BLaER1 (cell line): ENCODE measurements at regions not wholly inside any gene's neighbourhood (a gene's known extent, or its start where the extent isn't known, plus 50 kb on each side); places are given as distances from the start of the nearest gene placed in this dataset.

ENCODE experiments used
- H3K27ac ChIP-seq: shearing (Covaris generic); formaldehyde crosslinking; 2 replicates; pipeline ENCODE4 v1.8.1; 2022
- H3K27me3 ChIP-seq: shearing (Covaris generic); formaldehyde crosslinking; 2 replicates; pipeline ENCODE4 v1.8.1; 2022
- H3K36me3 ChIP-seq: shearing (Covaris generic); formaldehyde crosslinking; 2 replicates; pipeline ENCODE4 v1.8.1; 2022
- H3K4me1 ChIP-seq: shearing (Covaris generic); formaldehyde crosslinking; 2 replicates; pipeline ENCODE4 v1.8.1; 2022
- H3K4me2 ChIP-seq: shearing (Covaris generic); formaldehyde crosslinking; 2 replicates; pipeline ENCODE4 v1.8.1; 2022
- H3K4me3 ChIP-seq: shearing (Covaris generic); formaldehyde crosslinking; 2 replicates; pipeline ENCODE4 v1.8.1; 2022
- H3K9ac ChIP-seq: shearing (Covaris generic); formaldehyde crosslinking; 2 replicates; pipeline ENCODE4 v1.8.1; 2022
- H3K9me3 ChIP-seq: shearing (Covaris generic); formaldehyde crosslinking; 2 replicates; pipeline ENCODE4 v1.8.1; 2022
- H4K20me1 ChIP-seq: shearing (Covaris generic); formaldehyde crosslinking; 2 replicates; pipeline ENCODE4 v1.8.1; 2022
- Cebpa-rat ChIP-seq: shearing (Covaris generic); IDR thresholded peaks from 2 replicates; pipeline ENCODE4 v1.8.1; 2022

GRCh38 chr10:53701213-53701612 is 928.6 kb upstream of the MBL2 start:
- Histone ChIP-seq H3K9ac (no peak overlapping the region), H3K4me1 (no peaks in the 10 kb centered on the region), H3K4me3 (no peak overlapping the region), H3K36me3 (no peaks in the 10 kb centered on the region), H3K27me3 (no peaks in the 10 kb centered on the region), H3K4me2 (no peak overlapping the region), H3K9me3 (no peaks in the 10 kb centered on the region), H3K27ac (no peak overlapping the region), H4K20me1 (no peaks in the 10 kb centered on the region)
- no peak for TF ChIP-seq Cebpa-rat

DNA sequence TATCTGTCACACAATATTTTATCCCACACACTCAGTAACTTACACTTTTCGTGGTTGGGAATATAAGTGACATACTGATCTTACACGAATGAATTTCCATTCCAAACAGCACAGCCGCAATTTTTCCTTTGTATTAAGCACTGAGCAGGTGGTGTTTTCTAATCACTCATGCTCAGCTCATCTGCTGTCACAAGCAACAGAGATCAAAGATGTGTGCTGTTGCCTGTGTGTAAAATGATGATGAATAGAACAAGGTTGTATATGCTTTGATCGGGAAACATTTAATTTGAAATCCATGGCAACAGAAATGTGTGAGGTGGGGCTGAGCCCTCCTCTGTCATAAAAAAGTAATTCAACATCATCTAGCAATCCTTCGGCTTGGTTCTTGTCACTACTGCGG is 927.7 kb upstream of the MBL2 start:
- Histone ChIP-seq H3K9me3 (no peaks in the 10 kb centered on the region), H3K36me3 (no peaks in the 10 kb centered on the region), H3K4me2 (no peak overlapping the region), H3K27me3 (no peaks in the 10 kb centered on the region), H3K9ac (no peak overlapping the region), H3K4me3 (no peak overlapping the region), H3K4me1 (no peaks in the 10 kb centered on the region), H4K20me1 (no peaks in the 10 kb centered on the region), H3K27ac (no peak overlapping the region)
- TF ChIP-seq Cebpa-rat = no peak

DNA sequence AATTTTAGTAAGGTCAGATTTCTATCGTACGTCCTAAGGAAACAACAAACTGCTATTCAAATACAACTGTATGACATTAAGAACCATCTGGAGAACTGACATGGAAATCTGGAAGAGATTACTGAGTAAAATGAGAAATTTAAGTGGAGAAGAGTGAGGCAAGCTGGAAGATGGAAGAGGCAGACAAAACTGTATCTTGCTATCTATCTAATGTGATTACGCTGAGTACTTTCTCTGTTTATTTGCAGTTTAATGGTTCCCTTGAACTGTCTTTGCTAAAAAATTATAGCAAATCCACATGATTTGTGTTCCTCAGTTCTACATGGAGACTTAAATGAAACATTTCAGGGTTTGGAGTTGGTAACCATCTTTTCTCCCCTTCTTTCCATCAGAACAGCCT is 927.1 kb upstream of the MBL2 start:
- no peak overlapping the region for H3K4me2 ChIP-seq
- TF ChIP-seq Cebpa-rat = no peak
- no peaks in the 10 kb centered on the region for H4K20me1 ChIP-seq
- H3K27ac ChIP-seq = no peak overlapping the region
- no peak overlapping the region for H3K4me3 ChIP-seq
- H3K9me3 ChIP-seq = no peaks in the 10 kb centered on the region
- H3K27me3 ChIP-seq = no peaks in the 10 kb centered on the region
- no peaks in the 10 kb centered on the region for H3K36me3 ChIP-seq
- no peak overlapping the region for H3K9ac ChIP-seq
- H3K4me1 ChIP-seq = no peaks in the 10 kb centered on the region

DNA sequence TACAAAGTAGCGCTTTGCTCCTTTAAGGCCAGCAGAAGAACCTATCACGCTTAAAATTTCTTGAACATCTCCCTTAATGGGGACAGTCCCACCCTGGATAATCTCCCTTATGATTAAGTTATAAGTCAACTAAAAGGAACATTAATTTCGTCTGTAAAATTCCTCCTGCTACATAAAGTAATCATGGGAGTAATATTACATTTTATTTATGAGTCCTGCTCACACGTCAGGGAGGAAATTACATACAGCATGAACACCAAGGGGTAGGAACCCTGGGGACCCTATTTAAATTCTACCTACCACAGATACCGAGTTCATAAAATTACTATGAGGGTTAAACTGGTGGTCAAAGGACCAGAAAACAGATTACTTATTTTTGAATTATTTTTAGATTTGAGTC is 926.6 kb upstream of the MBL2 start:
- Histone ChIP-seq H3K27ac (no peak overlapping the region), H3K4me2 (no peak overlapping the region), H3K36me3 (no peaks in the 10 kb centered on the region), H3K4me3 (no peak overlapping the region), H3K27me3 (no peaks in the 10 kb centered on the region), H3K4me1 (no peaks in the 10 kb centered on the region), H4K20me1 (no peaks in the 10 kb centered on the region), H3K9me3 (no peaks in the 10 kb centered on the region), H3K9ac (no peak overlapping the region)
- no peak for TF ChIP-seq Cebpa-rat

GRCh38 chr10:53697038-53697437 is 924.5 kb upstream of the MBL2 start:
- Histone ChIP-seq H4K20me1 (no peaks in the 10 kb centered on the region), H3K4me1 (no peaks in the 10 kb centered on the region), H3K4me2 (no peak overlapping the region), H3K27ac (no peak overlapping the region), H3K9me3 (no peaks in the 10 kb centered on the region), H3K36me3 (no peaks in the 10 kb centered on the region), H3K4me3 (no peak overlapping the region), H3K27me3 (no peaks in the 10 kb centered on the region), H3K9ac (no peak overlapping the region)
- no peak for TF ChIP-seq Cebpa-rat

DNA sequence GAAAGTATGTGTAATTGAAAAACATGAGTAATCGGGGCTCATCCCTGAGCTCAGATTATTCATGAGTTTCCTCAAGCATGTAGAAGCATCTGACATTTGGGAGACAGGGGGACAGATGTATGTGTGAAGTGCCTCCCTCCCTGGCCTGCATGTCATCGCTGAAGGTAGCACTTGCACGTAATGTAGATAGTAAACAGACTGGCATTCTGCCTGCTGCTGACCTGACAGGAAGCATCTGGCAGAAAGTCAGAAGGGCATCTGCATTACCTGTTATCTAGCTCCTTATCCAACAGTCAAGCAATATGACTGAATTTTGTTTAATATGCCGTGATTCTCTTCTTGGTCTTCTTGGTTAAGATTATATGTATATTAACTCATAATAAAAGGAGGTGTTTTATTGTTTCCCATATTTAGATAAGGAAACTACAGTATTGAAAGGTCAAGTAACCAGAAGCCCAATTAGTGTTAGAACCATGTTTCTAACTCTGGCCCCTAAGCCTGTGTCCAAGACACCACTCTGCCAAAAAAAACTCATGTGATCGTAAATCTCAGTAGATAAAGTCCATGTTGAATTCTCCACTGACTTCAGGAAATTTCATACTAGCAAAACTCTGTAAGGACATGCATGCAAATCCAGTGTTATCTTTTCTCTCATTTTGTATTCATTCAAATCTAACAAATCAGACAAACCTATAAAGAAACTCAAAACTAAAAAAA is 918.1 kb upstream of the MBL2 start:
- Histone ChIP-seq H3K9ac (no peak overlapping the region), H4K20me1 (no peaks in the 10 kb centered on the region), H3K4me1 (no peaks in the 10 kb centered on the region), H3K27me3 (no peaks in the 10 kb centered on the region), H3K36me3 (no peaks in the 10 kb centered on the region), H3K9me3 (no peaks in the 10 kb centered on the region), H3K4me3 (no peak overlapping the region), H3K27ac (no peak overlapping the region), H3K4me2 (no peak overlapping the region)
- TF ChIP-seq Cebpa-rat = no peak

- Histone ChIP-seq H3K36me3 (no peaks in the 10 kb centered on the region), H3K4me2 (no peak overlapping the region), H3K4me3 (no peak overlapping the region), H3K27me3 (no peaks in the 10 kb centered on the region), H3K9me3 (no peaks in the 10 kb centered on the region), H4K20me1 (no peaks in the 10 kb centered on the region), H3K9ac (no peak overlapping the region), H3K27ac (no peak overlapping the region), H3K4me1 (no peaks in the 10 kb centered on the region)
- no peak for TF ChIP-seq Cebpa-rat
These were observed 915.2 kb upstream of the MBL2 start for GRCh38 chr10:53687800-53688199.

DNA sequence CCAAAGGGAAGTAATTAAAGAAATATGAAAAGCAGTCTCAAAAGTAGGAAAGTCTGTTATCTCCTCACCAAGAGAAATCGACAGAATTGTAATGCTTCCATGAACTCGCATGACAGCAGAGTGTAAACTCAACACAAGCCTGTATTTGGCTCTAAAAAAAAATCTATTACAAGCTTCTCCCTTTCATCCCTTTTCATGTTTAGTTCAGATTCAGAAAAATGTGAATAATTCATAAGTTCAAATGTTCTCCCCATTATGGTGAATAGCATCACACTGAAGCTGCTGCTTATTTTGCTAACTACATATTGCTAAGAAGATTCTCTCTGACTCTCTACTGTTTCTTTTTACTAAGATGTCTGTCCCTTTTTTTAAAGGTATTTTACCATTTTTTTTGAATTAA is 910.3 kb upstream of the MBL2 start:
- no peaks in the 10 kb centered on the region for H3K9me3 ChIP-seq
- H3K27ac ChIP-seq = no peak overlapping the region
- H3K4me3 ChIP-seq = no peak overlapping the region
- no peaks in the 10 kb centered on the region for H3K4me1 ChIP-seq
- no peaks in the 10 kb centered on the region for H4K20me1 ChIP-seq
- H3K27me3 ChIP-seq = no peaks in the 10 kb centered on the region
- H3K9ac ChIP-seq = no peak overlapping the region
- no peaks in the 10 kb centered on the region for H3K36me3 ChIP-seq
- no peak for TF ChIP-seq Cebpa-rat
- H3K4me2 ChIP-seq = no peak overlapping the region

GRCh38 chr10:53682458-53682857 is 909.9 kb upstream of the MBL2 start:
- H3K27me3 ChIP-seq = no peaks in the 10 kb centered on the region
- H3K4me3 ChIP-seq = no peak overlapping the region
- no peaks in the 10 kb centered on the region for H4K20me1 ChIP-seq
- no peaks in the 10 kb centered on the region for H3K4me1 ChIP-seq
- H3K36me3 ChIP-seq = no peaks in the 10 kb centered on the region
- H3K27ac ChIP-seq = no peak overlapping the region
- no peak overlapping the region for H3K4me2 ChIP-seq
- TF ChIP-seq Cebpa-rat = no peak
- H3K9ac ChIP-seq = no peak overlapping the region
- H3K9me3 ChIP-seq = no peaks in the 10 kb centered on the region

DNA sequence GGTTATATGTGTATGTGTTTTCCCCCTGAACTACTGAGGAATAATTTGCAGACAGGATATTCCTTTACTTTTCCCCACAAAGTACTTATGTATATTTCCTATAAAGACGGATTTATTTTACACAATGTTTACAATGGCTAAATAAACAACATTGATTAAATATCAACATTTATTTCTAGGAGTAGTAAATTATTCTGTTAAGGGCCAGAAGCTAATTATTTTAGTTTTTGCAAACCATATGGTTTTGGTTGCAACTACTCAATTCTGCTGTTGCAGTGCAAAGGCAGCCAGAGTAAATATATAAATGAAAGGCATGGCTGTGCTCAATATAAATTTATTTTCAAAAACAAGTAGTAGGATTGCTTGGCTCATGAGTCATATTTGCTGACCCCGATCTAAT is 907.1 kb upstream of the MBL2 start:
- no peak for TF ChIP-seq Cebpa-rat
- Histone ChIP-seq H3K27ac (no peak overlapping the region), H3K9me3 (no peaks in the 10 kb centered on the region), H3K27me3 (no peaks in the 10 kb centered on the region), H3K4me1 (no peaks in the 10 kb centered on the region), H4K20me1 (no peaks in the 10 kb centered on the region), H3K36me3 (no peaks in the 10 kb centered on the region), H3K4me3 (no peak overlapping the region), H3K4me2 (no peak overlapping the region), H3K9ac (no peak overlapping the region)

GRCh38 chr10:53675177-53675576 is 902.6 kb upstream of the MBL2 start:
- H3K4me3 ChIP-seq = no peak overlapping the region
- no peak overlapping the region for H3K9ac ChIP-seq
- no peaks in the 10 kb centered on the region for H3K36me3 ChIP-seq
- H3K27ac ChIP-seq = no peak overlapping the region
- no peaks in the 10 kb centered on the region for H3K9me3 ChIP-seq
- H3K4me2 ChIP-seq = no peak overlapping the region
- no peaks in the 10 kb centered on the region for H4K20me1 ChIP-seq
- no peaks in the 10 kb centered on the region for H3K4me1 ChIP-seq
- TF ChIP-seq Cebpa-rat = no peak
- no peaks in the 10 kb centered on the region for H3K27me3 ChIP-seq
